GM18508 (cell line): ENCODE measurements at regions not wholly inside any gene's neighbourhood (a gene's known extent, or its start where the extent isn't known, plus 50 kb on each side); places are given as distances from the start of the nearest gene placed in this dataset.
A peak's percentile ranks its signal among the peaks of the same experiment; 100 is the strongest.
"Not testable (repeated sequence)": the region's sequence is repeated elsewhere in the genome, so short reads cannot be mapped to it uniquely, and the experiment has no call there.

Experiments
- ATAC-seq: cut with Tn5 transposase; IDR thresholded peaks from one replicate; pipeline ENCODE4 v1.9.1; 2021; ENCODE audit warnings: moderate number of reproducible peaks; ENCODE audit not compliant: insufficient read depth, unreplicated experiment

DNA sequence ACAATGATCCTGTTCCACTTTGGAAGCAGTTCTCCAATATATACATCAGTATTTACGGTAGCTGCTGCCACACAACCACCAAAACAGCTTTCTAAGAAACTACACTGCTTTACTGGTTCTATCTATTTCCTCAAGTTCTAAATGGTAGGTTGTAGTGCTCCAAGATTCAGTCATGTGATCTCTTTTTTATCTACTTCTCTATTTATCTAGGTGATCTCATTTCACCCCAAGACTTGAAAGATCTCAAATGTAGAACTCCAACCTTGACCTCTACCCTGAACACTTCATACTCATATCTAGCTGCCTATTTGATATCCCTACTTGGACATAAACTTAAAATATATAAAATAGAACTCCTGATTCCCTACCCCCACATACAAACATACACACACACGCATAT, 133.9 kb upstream of the RAP1B start:
- ATAC-seq: no peak

DNA sequence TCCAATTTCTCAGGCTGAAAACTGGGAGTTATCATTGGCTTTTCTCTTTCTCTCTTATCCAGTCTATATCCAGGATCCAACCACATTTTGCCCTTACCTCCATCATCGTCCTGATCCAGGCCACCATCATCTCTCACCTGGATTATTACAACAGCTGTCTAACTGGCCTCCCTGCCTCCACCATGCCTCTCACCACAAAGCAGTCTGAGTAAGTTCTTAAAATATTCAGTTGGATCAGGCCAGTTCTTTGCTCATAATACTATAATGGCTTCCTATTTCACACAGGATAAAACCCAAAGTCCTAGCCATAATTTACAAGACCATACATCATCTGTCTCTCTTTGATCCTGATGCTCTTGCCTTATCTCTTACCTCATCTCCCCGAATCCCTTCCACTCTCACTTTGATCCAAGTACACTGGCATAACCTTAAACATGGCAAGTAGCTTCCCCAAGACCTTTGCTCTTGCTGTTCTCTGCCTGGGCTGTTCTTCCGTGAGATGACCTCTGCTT, 133.4 kb upstream of the RAP1B start:
- ATAC-seq: no peak

DNA sequence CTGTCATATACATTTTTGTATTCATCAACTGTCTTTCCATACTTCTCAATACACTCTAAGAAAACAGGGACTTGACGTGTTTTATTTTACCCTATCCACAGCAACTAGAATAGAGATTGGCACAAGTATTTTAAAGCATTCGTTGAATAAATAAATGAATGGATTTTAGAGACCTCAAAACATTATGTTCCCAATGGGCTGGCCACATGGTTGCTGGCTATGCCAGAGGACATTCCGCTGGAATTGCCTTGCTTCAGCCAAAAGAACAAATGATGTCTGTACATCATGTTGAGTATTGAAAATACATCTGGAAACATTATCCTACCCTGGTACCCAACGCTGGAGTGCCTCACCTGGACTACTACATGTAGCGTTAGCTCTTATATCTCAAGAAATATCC, 132.8 kb upstream of the RAP1B start:
- ATAC-seq: no peak

DNA sequence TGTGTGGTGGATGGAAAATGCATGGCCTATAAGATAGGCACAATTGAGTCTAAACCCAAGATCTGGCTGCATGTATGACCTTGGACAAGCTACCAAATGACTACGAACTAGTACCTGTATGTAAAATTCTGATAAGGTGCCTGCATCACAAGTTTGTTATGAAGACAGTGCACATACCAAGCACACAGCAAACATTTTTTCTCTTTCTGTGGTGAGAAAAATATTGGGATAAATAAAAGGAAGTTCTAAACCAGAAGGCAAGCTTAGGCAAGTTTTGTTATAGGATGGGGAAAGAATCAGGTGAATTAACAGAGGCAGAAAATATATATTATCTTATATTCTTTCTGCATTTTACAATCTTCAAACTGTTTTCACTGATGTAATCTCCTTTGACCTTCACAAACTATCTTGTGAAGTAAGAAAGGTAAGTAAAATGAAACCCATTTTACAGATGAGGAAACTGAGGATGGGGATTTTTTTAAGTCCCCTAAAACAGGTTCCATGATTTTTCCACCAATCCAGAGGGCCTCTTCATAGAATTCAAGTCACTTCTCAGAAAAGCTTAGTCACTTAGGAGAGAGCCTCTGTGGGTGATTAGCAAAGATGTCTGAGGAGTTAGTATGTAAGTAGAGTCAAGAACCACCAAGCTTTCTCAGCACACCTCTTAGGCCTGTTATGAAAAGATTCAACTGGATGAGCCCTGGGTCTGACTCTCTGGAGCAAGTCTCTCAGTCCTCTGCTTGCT, 132.0 kb upstream of the RAP1B start:
- ATAC-seq: no peak

DNA sequence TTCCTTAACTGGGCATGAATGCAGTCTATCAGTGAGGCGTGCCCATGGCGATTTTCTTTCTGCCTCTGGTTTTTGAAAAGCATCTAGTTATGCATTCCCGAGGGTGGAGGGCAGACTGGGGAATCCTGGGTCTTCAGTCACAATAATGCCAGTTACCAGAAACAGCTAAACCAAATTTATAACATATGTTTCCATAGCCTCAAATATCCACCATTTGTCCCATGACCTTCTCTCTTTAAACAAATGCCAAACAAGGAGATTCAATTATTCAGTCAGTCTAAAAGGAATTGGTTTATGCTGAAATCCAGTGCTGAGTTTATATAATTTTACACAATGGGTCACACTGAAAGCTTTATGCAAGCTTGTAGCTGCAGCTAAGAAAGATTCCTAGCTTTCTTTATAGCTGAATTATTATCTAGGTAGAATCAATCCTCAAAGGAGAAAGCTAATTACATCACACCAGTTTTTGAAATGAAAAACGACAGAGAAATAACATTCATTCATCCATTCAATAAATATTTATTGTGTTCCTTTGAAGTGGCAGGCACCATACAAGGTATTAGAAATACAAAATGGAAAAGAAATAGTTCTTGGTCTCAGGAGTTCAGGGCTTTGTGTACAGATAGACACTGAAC, 131.3 kb upstream of the RAP1B start:
- no peak for ATAC-seq

DNA sequence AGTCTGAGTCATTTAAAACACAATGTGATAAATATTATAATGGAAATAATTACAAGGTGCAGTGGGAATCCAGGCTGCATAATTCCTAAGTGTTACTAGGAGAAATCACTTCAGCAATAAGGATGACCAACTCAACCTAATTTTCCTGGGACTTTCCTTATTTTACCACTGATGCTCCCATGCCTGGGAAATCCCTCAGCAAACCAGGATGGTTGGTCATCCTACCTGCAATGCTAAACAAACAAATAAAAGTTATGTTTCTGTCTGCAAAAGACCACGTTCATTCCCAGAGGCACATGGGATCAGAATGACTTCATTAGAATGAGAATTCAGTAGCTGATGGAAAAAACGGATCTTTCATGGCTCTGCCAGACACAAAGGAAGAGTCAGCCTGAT, 130.8 kb upstream of the RAP1B start:
- no peak for ATAC-seq

DNA sequence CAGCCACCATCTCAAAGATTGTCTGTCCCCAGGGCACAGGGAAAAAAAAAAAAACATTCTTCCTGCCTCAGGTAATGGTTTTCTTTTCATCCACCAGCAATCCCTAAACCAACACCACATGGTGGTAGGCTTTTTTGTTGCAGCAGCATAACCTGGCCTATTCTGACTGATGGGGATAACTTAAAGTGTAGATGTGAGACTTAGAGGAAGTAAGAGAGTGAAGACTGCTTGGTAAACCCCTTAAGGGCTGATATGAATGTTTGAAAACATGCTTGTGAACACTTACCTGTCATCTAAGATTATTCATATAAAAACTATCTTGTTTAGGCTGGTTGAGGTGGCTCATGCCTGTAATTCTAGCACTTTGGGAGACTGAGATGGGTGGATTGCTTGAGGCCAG, 130.2 kb upstream of the RAP1B start:
- ATAC-seq: no peak

DNA sequence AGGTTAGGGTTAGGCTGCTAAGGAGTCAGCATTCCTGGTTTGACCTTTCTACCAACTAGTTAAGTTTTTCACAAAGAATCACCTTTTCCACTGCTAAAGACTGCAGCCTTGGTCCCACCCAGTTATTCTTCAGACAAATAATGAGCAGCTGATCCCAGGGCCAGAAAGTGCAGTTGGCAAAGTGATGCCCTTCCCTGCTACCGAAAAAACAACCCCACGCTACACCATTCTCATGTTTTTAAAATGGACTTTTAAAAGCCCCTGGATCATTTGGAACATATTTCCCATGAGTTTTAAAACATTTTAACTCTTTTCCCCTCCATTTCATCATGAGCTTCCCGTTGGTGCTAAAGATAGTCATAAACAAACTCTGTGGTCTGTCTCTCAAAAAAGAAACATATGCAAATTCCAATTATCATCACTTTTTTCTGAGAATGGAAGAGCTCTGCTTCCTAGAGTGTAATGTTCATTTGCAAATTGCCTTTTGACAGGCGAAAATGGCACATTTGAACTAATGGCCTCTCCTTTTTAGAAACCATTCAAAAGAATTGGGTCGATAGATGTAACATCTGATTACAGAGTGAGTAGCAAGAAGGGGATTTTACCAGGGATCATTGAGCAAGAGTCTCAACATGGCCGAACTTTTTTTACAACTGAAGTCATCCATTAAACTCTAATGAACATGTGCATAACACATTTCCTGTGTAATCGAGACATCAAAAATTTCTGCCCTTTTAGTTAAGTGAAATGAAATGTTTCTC, 129.3 kb upstream of the RAP1B start:
- peak; percentile 43 for ATAC-seq

DNA sequence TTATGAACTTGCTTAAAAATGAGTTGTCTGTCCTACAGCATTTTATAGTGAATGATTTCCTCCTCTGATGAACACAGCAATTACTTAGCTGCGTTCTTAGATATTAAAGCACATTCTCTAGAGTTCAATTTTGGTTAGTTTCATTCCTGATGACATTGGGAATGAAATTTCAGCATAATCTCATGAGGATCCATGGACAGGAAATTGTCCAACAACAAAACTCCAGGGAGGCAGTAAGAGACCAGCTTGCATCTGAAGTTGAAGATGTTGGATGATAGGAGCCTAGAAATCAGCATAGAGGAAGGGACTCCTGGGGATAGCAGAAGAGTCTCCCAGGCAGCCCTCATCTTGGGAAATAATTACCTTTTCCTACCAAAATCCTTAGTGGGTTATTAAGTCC, 128.7 kb upstream of the RAP1B start:
- ATAC-seq: no peak

DNA sequence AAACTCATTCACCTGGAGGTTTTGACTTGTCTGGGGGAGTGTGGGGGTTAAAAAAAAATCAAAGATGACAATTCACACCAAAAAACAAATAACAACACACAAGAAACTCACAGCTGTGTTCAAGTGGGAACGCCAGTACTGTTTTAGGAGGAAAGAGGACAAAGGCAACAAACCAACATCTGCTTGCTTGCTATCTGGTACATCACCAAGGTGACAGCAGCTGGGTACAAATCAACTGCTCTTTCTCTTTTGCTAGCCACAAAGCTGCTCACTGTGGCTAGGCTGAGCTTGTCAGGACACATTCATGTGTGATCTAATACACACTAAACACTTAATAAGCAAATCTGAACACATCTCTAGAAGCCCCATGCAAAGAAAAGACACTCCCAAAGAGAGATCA, 128.0 kb upstream of the RAP1B start:
- ATAC-seq: no peak

DNA sequence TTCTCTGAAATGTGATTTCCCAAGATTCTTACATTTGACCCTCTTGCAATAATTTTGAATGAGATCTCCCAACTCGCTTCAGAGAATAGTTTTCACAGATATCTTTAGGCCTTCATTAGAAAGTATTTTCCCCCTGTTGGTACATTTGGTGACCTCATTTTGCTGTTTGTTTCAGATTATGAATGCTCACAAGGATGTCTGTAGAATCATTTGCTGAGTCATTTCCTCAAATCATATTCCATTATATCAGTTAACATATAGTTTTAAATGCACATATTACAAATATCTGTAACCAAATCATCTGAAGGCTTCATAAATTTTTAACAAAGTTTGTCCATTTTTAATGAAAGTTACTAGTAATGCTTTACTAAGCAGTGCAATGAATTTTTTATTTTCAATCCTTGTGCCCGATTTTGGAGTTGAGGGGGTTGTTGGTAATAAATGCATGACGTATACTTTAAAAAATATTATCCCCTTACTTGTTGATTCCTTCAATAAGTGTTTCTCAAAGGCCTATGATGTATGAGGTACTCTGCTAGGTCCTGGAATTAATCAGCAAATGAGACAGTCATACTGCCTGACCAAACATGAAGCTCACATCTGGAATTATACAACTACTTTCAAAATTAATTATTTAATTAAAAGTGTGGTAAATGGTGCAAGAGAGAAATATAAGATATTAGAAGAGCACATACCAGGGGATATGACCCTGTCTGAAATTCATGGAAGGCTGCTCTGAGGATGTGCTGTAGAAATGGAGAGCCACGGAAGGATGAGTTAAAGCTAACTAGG, 126.9 kb upstream of the RAP1B start:
- ATAC-seq: no peak

DNA sequence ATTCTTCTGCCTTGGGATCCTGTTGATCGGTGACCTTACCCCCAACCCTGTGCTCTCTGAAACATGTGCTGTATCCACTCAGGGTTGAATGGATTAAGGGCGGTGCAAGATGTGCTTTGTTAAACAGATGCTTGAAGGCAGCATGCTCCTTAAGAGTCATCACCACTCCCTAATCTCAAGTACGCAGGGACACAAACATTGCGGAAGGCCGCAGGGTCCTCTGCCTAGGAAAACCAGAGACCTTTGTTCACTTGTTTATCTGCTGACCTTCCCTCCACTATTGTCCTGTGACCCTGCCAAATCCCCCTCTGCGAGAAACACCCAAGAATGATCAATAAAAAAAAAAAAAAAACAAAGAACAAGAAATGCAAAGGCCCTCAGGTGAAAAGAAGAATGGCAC, 126.1 kb upstream of the RAP1B start:
- not testable (repeated sequence) for ATAC-seq

DNA sequence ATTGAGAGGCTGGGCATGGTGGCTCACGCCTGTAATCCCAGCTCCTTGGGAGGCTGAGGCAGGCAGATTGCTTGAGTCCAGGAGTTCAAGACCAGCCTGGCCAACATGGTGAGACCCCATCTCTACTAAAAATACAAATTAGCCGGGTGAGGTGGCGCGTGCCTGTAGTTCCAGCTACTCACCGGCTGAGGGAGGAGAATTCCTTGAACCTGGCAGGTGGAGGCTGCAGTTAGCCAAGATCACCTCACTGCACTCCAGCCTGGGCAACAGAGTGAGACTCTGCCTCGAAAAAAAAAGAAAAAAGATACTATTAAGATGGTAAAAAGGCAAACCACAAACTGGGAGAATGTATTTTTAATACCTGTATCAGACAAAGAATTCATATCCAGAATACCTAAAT, 124.2 kb upstream of the RAP1B start:
- not testable (repeated sequence) for ATAC-seq

DNA sequence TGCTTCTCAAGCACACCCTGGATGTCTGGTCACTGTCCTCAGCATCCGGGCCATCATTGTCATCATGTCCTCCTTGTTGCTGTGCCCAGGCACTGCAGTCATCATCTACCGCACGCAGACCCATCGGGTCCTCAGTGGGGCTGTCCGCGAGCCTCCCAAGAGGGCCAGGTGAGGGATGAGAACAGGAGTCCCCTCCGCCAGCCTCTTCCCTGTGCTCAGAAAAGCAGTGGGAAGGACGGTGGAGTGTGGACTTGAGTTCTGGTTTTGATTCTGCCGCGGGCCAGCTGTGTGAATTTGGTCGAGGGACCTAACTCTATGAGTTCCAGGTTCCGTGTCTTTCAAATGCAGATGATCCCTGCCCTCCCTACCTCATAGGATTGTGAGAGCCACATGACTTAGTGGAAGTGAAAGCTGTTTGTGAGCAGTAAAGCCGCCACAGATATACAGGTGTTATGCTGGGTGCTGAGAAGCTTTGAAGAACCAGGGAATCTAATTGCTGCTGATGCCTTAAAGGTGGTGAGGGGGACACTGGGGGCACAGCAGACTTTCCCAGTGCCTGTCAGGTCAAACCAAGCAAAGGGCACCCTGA, 122.9 kb upstream of the RAP1B start:
- ATAC-seq: no peak

DNA sequence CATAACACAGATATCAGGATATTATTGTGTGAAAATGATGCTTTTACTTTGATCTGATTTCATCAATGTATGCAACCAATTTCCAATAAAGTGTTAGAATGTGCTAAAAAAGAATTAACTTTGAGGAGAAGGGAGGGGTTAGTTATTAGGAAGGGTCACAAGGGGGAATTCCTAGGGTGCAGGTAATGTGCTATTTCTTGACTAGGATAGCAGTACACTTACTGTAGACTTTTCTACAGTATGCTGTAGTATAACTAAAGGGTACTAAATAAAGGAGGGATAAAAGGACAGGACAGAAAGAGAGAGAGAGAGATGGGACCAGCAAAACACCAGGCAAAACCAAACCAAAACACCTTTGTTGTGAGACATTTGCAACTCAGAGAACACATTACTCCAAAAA, 121.4 kb upstream of the RAP1B start:
- ATAC-seq: no peak

DNA sequence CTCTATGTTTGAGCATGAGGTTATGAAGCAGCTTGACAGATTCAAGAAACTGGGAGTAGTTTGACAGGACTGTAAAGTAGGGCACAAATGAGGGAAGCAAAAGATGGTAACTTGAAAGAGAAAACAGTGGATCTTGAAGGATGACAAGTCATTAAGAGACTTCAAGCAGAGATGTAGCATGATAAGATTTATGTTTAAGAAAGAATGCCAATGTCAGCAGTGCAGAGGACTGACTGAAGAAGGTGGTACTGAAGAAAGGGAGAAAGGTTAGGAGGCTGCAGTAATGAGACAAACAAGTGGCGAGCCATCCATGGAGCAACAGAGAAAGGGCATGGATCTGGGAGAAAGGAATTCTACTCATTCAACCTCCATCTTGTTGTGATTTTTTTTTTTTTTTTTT, 120.2 kb upstream of the RAP1B start:
- ATAC-seq: no peak

DNA sequence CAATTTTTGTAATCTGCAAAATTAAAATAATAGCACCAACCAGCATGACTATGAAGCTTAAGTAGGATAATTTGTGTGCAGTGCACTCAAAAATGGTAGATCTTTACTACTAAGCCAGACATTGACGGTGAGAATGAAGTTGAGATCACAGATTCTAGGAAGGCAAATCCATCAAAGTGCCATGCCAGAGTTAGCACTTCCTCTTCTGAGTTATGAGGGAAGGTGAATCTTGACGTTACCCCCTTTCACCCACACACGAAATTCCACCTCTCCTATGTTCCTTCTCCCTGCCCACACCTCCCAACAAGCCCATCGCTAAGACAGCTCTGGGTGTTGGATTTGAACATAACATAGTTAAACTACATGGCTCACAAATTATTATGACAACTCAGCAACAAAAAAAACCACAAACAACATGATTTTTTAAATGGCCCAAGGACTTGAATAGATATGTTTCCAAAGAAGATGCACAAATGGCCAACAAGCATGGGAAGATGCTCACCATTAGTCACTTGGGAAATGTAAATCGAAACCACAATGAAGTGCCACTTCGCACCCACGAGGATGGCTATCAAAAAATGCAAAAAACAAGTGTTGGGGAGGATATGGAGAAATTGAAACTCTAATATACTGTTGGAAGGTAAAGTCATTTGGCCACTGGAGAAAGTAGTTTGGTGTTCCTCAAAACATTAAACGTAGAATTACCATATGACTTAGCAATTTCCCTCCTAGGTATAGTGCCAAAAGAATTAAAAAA, 119.3 kb upstream of the RAP1B start:
- no peak for ATAC-seq

DNA sequence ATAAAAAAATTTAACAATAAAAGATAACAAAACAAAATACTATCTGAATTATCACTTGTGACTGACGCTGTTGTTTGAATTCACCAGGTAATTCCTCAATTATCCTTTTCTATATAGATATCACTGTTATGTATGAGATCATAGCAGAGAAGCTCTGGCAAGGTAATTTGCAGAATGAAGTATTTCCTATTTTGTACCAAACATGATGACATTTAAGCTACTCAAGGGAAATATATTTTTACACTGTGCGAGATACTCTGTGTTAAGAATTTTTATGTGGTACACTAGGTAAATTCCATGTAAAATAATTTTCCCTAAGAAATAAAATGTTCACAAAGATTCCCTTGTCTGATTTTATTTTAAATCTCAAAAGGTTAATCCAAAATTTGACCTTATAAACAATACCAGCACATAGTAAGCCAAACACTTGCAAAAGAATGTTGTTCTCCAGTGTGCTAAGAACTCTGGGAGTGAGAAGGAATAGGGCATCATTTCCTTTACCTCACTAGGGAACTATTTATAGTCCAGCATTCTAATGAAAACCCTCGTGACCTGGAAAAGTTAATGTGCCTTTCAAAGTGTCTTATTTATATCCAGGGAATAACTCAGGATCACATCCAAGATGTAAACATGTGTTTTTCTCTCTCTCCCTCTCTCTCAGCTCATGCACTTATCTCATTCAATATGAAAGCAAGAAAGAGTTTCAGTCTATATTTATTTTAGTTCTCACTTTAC, 115.2 kb upstream of the RAP1B start:
- ATAC-seq: no peak

DNA sequence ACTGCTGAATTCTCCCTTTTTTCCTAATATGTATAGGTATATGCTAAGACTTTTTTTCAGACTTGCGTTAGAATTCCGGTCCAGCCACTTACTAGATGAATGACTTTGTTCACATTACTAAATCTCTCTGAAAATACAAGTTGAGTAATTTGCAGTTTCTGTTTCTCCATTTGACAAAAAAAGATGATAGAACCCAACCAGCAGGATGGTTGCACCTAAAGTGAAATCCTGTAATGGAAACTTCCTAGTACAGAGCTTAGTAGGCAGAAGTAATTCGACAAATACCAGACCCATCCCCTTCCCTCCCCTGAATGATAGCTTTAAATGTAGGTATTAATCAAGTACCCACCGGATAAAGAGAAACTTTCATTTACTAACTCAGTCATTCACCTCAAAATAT, 113.6 kb upstream of the RAP1B start:
- ATAC-seq: no peak
